OCI-LY1 (cell line): ENCODE measurements at regions not wholly inside any gene's neighbourhood (a gene's known extent, or its start where the extent isn't known, plus 50 kb on each side); places are given as distances from the start of the nearest gene placed in this dataset.

Source experiments
- CTCF ChIP-seq: fragments of 200-600 bp; sonication (generic), shearing (Covaris generic); IDR thresholded peaks from 2 replicates; pipeline ENCODE4 v1.5.1; 2017; ENCODE audit warnings: mild to moderate bottlenecking, antibody characterized with exemption, low read length, moderate library complexity, mixed read lengths
- EZH2 ChIP-seq: fragments of 200-600 bp; sonication (generic), shearing (Covaris generic); IDR thresholded peaks from 2 replicates; pipeline ENCODE4 v1.8.0; 2017; ENCODE audit warnings: borderline replicate concordance, mixed run types, mild to moderate bottlenecking, antibody characterized with exemption, low read length, moderate library complexity, mixed read lengths

- TF ChIP-seq CTCF: no peak
- no peak for TF ChIP-seq EZH2
Observed at GRCh38 chr10:2891770-2892124, 175.6 kb upstream of the PFKP start.
